GM19455 (cell line): ENCODE measurements at regions not wholly inside any gene's neighbourhood (a gene's known extent, or its start where the extent isn't known, plus 50 kb on each side); places are given as distances from the start of the nearest gene placed in this dataset.
"Not testable (repeated sequence)": the region's sequence is repeated elsewhere in the genome, so short reads cannot be mapped to it uniquely, and the experiment has no call there.

ENCODE experiments used
- ATAC-seq: cut with Tn5 transposase; IDR thresholded peaks from one replicate; pipeline ENCODE4 v1.9.1; 2021; ENCODE audit not compliant: unreplicated experiment

DNA sequence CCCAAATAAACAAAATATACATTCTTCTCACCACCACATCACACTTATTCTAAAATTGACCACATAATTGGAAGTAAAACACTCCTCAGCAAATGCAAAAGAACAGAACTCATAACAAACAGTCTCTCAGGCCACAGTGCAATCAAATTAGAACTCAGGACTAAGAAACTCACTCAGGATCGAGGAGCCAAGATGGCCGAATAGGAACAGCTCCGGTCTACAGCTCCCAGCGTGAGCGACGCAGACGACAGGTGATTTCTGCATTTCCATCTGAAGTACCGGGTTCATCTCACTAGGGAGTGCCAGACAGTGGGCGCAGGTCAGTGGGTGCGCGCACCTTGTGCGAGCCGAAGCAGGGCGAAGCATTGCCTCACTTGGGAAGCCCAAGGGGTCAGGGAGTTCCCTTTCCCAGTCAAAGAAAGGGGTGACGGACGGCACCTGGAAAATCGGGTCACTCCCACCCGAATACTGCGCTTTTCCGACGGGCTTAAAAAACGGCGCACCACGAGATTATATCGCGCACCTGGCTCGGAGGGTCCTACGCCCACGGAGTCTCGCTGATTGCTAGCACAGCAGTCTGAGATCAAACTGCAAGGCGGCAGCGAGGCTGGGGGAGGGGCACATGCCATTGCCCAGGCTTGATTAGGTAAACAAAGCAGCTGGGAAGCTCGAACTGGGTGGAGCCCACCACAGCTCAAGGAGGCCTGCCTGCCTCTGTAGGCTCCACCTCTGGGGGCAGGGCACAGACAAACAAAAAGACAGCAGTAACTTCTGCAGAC, 183.2 kb downstream of the ETV1 start:
- ATAC-seq, result not testable (repeated sequence)

DNA sequence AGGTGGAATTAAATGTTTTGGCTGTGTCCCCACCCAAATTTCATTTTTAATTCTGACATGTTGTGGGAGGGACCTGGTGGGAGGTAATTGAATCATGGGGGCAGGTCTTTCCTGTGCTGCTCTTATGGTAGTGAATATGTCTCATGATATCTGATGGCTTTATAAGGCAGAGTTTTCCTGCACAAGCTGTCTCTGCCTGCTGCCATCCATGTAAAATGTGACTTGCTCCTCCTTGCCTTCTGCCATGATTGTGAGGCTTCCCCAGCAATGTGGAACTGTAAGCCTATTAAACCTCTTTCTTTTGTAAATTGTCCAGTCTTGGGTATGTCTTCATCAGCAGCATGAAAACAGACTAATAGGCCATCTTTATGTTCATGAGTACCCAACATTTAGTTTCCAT, 172.2 kb downstream of the ETV1 start:
- ATAC-seq, result not testable (repeated sequence)

DNA sequence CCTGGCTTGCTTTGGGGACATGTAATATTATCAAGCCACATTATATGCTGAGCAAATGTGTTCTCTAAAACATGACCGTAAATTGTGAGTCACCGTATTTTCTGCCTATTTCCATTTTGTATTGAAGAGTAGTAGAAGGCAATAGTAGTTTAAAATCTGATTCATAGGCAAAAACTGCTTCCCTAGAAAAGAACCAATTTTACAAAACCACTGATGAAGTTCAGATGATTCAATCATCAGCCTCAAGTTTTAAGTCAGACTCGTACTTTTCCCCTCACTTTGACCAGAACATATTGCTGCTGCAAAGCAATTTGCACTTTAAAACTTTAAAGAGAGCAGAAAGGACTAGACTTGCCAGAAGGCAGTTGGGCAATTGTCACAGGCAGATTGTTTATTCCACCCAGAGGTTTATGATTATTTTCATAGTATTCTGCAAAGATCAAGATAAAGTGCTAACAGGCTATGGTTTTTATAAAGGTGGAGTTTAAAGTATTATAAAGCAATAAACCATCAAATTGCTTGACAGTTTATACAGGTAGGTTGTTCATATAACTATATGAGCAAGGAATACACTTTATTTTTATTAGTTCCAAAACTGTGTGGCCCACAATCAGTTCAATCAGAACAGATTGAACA, 168.2 kb downstream of the ETV1 start:
- ATAC-seq, result no peak

DNA sequence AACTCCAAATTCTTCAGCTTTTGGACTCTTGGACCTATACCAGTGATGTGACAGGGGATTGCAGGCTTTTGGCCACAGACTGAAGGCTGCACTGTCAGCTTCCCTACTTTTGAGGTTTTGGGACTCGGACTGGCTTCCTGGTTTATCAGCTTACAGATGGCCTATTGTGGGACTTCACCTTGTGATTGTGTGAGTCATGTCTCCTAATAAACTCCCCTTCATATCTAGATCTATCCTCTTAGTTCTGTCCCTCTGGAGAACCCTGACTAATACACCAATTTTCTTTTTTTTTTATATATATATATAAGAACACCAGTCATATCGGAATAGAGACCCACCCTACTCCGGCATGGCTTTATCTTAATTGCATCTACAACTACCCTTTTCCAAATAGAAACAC, 166.8 kb downstream of the ETV1 start:
- no peak for ATAC-seq

DNA sequence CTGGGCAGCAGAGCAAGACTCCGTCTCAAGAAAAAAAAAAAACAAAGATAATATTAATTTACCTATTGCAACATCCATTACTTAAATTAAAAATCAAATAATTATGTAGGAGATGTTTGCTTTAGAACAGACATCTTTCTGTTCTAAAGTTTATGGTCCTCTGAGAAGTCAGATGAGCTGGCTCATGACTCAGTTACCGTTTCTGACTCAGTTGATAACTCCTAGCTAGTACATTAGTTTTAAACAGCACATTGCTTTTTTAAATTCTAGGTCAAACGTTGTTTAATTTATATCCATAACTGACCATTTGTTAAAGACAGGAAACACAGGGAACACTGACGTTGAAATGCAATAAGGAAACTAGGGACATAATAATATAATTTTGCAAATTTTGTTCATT, 162.7 kb downstream of the ETV1 start:
- ATAC-seq, result no peak

DNA sequence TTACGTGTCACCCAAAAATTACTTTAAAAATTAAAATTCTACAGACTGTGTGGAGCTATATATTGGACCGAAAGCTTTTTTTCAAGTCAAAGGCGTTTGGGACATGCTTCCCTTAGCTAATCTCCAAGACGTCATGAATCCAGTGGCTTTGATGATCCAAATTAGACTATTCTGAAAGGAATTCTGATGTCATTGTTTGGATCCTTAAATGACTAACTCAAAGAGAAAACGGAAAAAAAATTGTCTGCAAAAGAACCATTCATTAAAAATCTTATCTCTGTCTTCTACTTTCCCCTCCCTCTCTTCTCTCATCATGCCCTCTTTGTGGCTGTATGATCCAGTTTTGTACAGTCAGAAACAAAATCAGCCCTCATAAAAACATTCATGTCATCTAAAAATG, 161.8 kb downstream of the ETV1 start:
- no peak for ATAC-seq

DNA sequence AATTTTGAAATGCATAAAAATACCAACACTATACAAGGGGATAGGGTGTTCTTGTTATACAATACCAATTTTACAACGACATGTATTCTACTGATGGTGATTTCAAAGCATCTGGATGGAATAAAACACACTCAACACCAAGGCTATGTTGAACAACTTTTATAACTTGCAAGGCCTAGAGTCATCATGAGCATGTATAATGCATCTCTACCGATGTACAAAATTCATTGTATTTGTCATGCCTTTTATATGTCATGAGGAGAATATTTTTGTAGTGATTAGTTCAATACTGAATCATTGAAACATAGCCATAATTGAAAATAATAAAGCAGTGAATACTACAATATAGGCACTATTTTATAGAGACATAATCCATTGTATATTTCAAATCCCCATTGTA, 160.2 kb downstream of the ETV1 start:
- no peak for ATAC-seq

DNA sequence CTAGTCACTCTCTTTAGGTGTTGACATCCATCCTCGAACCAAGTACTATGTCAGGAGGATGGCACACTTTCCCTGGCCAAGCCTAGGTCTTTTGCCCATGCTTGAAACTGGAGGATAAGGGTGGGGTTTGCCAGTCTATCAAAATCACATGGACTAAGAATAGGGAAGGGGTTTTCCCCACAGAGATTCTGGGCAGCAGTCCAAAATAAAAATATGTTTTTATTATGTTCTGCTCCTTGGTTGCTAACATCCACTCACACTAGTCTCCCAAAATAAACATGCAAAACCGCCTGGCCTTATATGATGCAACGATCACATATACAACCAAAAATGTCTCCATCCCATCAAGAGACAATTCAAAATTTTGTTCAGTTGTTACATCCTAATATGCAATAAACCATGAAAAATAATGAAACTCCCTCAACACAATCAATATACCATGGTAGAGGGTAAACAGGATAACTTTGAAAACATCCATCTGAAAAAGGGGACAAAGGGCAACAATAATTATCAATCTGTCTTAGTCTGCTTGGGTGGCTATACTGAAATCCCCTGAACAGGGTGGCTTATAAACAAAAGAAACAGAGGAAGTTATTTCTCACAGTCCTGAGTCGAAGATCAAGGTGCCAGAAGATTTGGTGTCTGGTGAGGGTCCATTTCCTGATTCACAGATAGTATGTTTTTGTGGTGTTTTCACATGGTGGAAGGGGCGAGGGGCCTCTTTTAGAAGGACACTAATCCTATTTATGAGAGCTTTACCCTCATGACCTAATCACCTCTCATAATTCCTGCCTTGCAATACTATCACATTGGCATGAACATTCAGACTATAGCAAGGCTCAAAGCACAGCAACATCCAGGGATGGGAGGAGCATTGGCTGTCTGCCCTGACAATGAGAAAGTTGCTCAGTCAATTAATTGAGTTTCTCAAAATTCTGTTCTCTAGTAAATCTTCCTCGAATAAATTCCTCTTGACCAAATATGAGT, 159.3 kb downstream of the ETV1 start:
- ATAC-seq, result no peak

DNA sequence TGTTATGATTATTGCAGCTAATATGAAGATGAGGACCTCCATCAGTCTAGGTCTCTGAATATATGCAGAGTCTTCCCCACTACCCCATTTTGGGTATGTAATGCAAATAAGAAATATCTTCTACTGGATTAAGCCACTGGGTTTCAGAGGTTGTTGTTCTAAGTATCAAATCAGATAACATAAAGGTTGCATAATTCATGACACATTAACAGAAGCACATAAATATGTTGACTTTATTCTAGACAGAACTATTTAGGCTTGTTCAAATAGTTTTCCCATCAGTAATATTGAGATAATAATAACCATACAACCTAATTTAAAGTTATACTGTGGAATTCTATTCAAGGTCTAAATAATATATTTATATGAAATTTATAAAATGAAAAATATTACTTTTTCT, 157.1 kb downstream of the ETV1 start:
- no peak for ATAC-seq

DNA sequence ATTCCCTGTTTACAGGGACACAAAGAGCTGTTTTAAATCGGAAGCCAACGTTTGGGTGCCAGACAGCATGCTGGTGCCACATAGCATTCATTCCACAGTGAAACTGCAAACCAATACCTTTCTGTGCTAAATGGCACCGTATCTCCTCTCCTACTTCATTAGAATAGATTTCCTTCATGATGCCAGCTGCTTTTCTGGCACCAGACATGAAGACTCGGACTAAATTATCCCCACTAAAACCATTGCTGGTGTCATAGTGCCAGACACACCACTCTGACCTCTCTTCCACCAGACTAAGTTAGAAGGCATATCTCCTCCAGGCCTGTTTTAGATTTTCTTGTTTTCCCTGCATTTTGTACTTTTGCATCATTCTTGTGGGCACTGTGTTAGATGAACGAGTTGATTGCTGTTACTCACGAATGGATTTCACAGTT, 155.1 kb downstream of the ETV1 start:
- ATAC-seq, result no peak

DNA sequence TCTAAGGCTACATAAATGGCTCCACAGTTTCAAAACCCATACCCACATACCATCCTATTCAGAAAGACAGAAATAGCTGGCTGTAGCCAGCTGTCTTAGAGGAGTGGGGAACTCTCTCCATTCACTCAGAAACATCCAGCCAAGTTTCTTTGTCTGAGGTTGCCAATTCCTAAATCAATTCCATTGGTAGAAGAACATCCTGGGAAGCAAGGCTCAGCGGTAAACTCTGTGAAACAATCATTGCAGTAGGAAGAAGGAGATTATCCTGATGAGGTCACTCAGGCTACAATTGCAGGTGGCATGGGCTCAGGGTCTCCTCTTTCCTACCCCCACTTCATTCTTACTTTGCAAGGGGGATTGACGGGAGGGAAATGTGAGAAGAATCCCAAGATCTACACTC, 154.0 kb downstream of the ETV1 start:
- ATAC-seq, result no peak

DNA sequence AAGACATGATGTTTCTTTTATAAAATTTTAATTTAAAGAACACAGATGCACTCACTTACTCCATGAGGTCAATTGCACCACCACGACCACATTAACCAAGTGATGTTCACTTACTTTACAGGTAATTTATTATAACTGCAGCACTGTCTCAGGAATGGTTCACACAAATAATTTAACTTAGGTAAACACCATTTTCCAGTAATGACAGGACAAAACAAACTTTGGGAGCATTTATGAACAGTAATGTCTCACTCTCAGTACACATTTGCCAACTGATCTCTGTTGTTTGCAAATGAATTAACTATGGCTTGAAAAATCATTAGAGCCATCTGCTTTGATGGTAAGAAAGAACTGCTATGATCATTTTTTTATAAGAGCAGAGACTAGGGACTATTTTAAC, 150.4 kb downstream of the ETV1 start:
- no peak for ATAC-seq
